ENCODE measurements at regions not wholly inside any gene's neighbourhood (a gene's known extent, or its start where the extent isn't known, plus 50 kb on each side); places are given as distances from the start of the nearest gene placed in this dataset.

DNA sequence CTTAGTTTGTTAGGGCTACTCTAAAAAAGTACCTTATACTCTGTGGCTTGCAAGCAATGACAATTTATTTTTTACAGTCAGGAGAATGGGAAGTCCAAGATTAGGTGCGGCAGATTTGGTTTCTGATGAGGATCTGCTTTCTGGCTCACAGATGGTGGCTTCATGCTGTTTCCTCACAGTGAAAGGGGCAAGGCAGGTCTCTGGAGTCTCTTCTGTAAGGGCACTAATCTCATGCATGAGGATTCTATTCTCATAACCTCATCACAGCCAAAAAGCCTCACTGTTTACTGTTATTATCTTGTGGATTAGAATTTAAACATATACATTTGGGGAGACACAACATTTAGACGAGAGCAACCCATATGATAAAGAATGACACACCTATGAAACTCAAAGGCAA is 1957.4 kb upstream of the SEL1L start:
- H3K27me3 ChIP-seq (ENCODE audit: control insufficient read depth in 1 of 2, insufficient read depth in 2 of 2, low read length in 1 of 2) = no peaks in the 10 kb centered on the region
- H3K9me3 ChIP-seq (ENCODE audit: control insufficient read depth, low read length) = no peaks in the 10 kb centered on the region
- DNase-seq = no peak
- 90 to 97% methylated on average over 2 of the region's 2 CpGs for WGBS, 2 donors
- H3K27ac ChIP-seq (ENCODE audit: low read depth in 1 of 2, low read length in 2 of 2) = no peak overlapping the region
- intact Hi-C loops (cut with DNase I) = no loop called here
- H3K4me3 ChIP-seq (ENCODE audit: low read length in 2 of 2) = no peak overlapping the region
- no peak for ATAC-seq (ENCODE audit: low FRiP score)
- H3K36me3 ChIP-seq (ENCODE audit: control insufficient read depth in 1 of 2, insufficient read depth in 2 of 2, low read length in 1 of 2) = no peaks in the 10 kb centered on the region
- H3K4me1 ChIP-seq (ENCODE audit: control insufficient read depth in 1 of 2, insufficient read depth in 2 of 2, low read length in 2 of 2) = no peaks in the 10 kb centered on the region

- ATAC-seq (ENCODE audit: low FRiP score) (no peak), DNase-seq (no peak)
- Histone ChIP-seq H3K4me1 (ENCODE audit: control insufficient read depth in 1 of 2, insufficient read depth in 2 of 2, low read length in 2 of 2) (no peaks in the 10 kb centered on the region), H3K27me3 (ENCODE audit: control insufficient read depth in 1 of 2, insufficient read depth in 2 of 2, low read length in 1 of 2) (no peaks in the 10 kb centered on the region), H3K9me3 (ENCODE audit: control insufficient read depth, low read length) (no peaks in the 10 kb centered on the region), H3K27ac (ENCODE audit: low read depth in 1 of 2, low read length in 2 of 2) (no peak overlapping the region), H3K36me3 (ENCODE audit: control insufficient read depth in 1 of 2, insufficient read depth in 2 of 2, low read length in 1 of 2) (no peaks in the 10 kb centered on the region), H3K4me3 (ENCODE audit: low read length in 2 of 2) (no peak overlapping the region)
- WGBS, 2 donors = 69 to 74% methylated on average over 3 of the region's 3 CpGs
- intact Hi-C loops (cut with DNase I) = no loop called here
These were observed 1987.2 kb upstream of the SEL1L start for GRCh38 chr14:83520837-83521236.

GRCh38 chr14:83529531-83529930 is 1995.9 kb upstream of the SEL1L start:
- DNase-seq (no peak), ATAC-seq (ENCODE audit: low FRiP score) (no peak)
- H3K4me1 ChIP-seq (ENCODE audit: control insufficient read depth in 1 of 2, insufficient read depth in 2 of 2, low read length in 2 of 2) = no peaks in the 10 kb centered on the region
- H3K27ac ChIP-seq (ENCODE audit: low read depth in 1 of 2, low read length in 2 of 2) = no peak overlapping the region
- H3K9me3 ChIP-seq (ENCODE audit: control insufficient read depth, low read length) = no peaks in the 10 kb centered on the region
- WGBS, 2 donors = 98% methylated on average over 2 of the region's 2 CpGs
- no peaks in the 10 kb centered on the region for H3K36me3 ChIP-seq (ENCODE audit: control insufficient read depth in 1 of 2, insufficient read depth in 2 of 2, low read length in 1 of 2)
- H3K27me3 ChIP-seq (ENCODE audit: control insufficient read depth in 1 of 2, insufficient read depth in 2 of 2, low read length in 1 of 2) = no peaks in the 10 kb centered on the region
- H3K4me3 ChIP-seq (ENCODE audit: low read length in 2 of 2) = no peak overlapping the region
- intact Hi-C loops (cut with DNase I) = no loop called here

DNA sequence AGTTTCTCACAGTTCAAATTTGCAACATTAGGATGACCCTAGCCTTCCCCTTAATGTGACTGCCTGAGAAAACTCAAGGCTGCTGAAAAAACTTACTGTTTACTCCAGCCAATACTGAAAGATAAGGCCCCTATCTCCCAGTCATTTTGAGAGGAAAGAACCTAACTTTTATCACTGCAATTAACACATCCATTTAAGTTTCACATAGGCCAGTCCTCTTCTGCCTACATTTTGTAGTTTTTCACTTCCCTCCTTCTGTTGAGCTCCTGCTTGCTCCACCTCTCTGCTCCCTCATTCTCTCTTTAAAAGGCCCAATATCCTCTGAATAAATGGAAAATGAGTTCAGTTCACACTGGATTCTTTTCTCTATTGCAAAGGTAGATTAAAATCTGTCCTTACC is 1996.2 kb upstream of the FLRT2 start:
- H3K9me3 ChIP-seq (ENCODE audit: control insufficient read depth, low read length) = no peaks in the 10 kb centered on the region
- H3K4me1 ChIP-seq (ENCODE audit: control insufficient read depth in 1 of 2, insufficient read depth in 2 of 2, low read length in 2 of 2) = no peaks in the 10 kb centered on the region
- H3K27me3 ChIP-seq (ENCODE audit: control insufficient read depth in 1 of 2, insufficient read depth in 2 of 2, low read length in 1 of 2) = no peaks in the 10 kb centered on the region
- DNase-seq (no peak), ATAC-seq (ENCODE audit: low FRiP score) (no peak)
- intact Hi-C loops (cut with DNase I) = no loop called here
- no peaks in the 10 kb centered on the region for H3K36me3 ChIP-seq (ENCODE audit: control insufficient read depth in 1 of 2, insufficient read depth in 2 of 2, low read length in 1 of 2)
- no peak overlapping the region for H3K4me3 ChIP-seq (ENCODE audit: low read length in 2 of 2)
- H3K27ac ChIP-seq (ENCODE audit: low read depth in 1 of 2, low read length in 2 of 2) = no peak overlapping the region

GRCh38 chr14:83534995-83535394 is 1994.9 kb upstream of the FLRT2 start:
- Histone ChIP-seq H3K36me3 (ENCODE audit: control insufficient read depth in 1 of 2, insufficient read depth in 2 of 2, low read length in 1 of 2) (no peaks in the 10 kb centered on the region), H3K4me3 (ENCODE audit: low read length in 2 of 2) (no peak overlapping the region), H3K27ac (ENCODE audit: low read depth in 1 of 2, low read length in 2 of 2) (no peak overlapping the region), H3K4me1 (ENCODE audit: control insufficient read depth in 1 of 2, insufficient read depth in 2 of 2, low read length in 2 of 2) (no peaks in the 10 kb centered on the region), H3K9me3 (ENCODE audit: control insufficient read depth, low read length) (no peaks in the 10 kb centered on the region), H3K27me3 (ENCODE audit: control insufficient read depth in 1 of 2, insufficient read depth in 2 of 2, low read length in 1 of 2) (no peaks in the 10 kb centered on the region)
- 36 to 38% methylated on average over 1 of the region's 1 CpG for WGBS, 2 donors
- ATAC-seq (ENCODE audit: low FRiP score) (no peak), DNase-seq (no peak)
- intact Hi-C loops (cut with DNase I) = no loop called here

GRCh38 chr14:83535444-83535843 is 1994.5 kb upstream of the FLRT2 start:
- ATAC-seq (ENCODE audit: low FRiP score) (no peak), DNase-seq (no peak)
- H3K4me1 ChIP-seq (ENCODE audit: control insufficient read depth in 1 of 2, insufficient read depth in 2 of 2, low read length in 2 of 2) = no peaks in the 10 kb centered on the region
- no peaks in the 10 kb centered on the region for H3K36me3 ChIP-seq (ENCODE audit: control insufficient read depth in 1 of 2, insufficient read depth in 2 of 2, low read length in 1 of 2)
- no peak overlapping the region for H3K27ac ChIP-seq (ENCODE audit: low read depth in 1 of 2, low read length in 2 of 2)
- H3K4me3 ChIP-seq (ENCODE audit: low read length in 2 of 2) = no peak overlapping the region
- intact Hi-C loops (cut with DNase I) = no loop called here
- 93 to 95% methylated on average over 5 of the region's 5 CpGs for WGBS, 2 donors
- no peaks in the 10 kb centered on the region for H3K27me3 ChIP-seq (ENCODE audit: control insufficient read depth in 1 of 2, insufficient read depth in 2 of 2, low read length in 1 of 2)
- H3K9me3 ChIP-seq (ENCODE audit: control insufficient read depth, low read length) = no peaks in the 10 kb centered on the region

DNA sequence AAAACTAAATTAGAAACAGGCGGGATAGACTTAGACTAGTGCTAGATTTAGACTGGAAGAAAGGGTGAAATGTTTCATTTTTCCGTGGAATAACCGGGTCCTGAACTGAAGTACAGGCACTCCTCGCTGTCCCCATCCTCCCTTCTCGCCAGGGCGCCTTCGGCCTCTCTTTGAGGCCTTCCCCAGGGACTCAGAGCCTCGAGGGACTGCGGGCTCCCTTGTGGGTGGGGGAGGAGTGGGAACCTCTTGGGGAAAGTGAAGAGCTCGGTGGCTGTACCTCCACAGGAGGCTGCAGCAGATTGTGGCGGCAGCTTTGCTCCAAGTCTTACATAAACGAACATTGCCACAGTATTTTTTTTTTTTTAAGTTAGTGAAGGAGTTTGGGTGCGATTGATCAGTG is 1988.8 kb upstream of the FLRT2 start:
- ATAC-seq (ENCODE audit: low FRiP score) (no peak), DNase-seq (no peak)
- Histone ChIP-seq H3K27me3 (ENCODE audit: control insufficient read depth in 1 of 2, insufficient read depth in 2 of 2, low read length in 1 of 2) (no peaks in the 10 kb centered on the region), H3K9me3 (ENCODE audit: control insufficient read depth, low read length) (no peaks in the 10 kb centered on the region), H3K4me1 (ENCODE audit: control insufficient read depth in 1 of 2, insufficient read depth in 2 of 2, low read length in 2 of 2) (no peaks in the 10 kb centered on the region), H3K27ac (ENCODE audit: low read depth in 1 of 2, low read length in 2 of 2) (no peak overlapping the region), H3K4me3 (ENCODE audit: low read length in 2 of 2) (no peak overlapping the region), H3K36me3 (ENCODE audit: control insufficient read depth in 1 of 2, insufficient read depth in 2 of 2, low read length in 1 of 2) (no peaks in the 10 kb centered on the region)
- intact Hi-C loops (cut with DNase I) = no loop called here
- WGBS, 2 donors = 88% methylated on average over 13 of the region's 13 CpGs

DNA sequence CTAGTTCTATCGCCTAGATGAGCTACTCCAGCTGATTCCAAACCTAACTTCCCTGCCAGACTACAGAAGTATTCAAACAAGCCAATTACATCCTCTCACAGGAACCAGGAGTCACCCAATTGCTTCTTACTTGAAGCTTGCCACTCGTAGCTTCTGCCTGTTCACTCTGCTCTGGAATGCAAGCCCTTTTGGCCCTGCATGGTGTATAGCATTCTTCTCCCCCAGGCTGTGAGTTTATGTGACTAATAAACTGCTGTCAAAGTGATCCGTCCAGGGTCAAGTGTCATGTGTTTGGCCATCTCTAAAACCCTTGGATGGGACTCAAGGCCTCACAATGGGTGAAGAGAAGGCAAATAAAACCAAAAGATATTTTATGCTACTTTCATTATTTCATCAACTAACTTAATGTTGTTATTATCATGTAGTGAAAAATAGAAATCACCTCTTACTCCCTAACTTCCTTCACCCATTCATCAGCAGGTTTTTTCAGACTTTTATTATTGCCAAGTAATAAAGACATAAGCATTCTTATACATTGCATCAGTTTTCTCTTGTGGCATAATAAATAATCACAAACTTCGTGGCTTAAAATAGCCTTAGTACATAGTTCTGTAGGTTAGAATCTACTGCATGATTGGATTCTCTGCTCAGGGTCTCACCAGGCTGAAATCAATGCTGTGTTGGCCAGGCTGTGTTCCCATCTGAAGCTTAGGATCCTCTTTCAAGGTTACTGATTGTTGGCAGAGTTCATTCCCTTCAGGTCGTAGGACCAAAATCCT is 1981.7 kb upstream of the FLRT2 start:
- intact Hi-C loops (cut with DNase I) = no loop called here
- DNase-seq = no peak
- H3K36me3 ChIP-seq (ENCODE audit: control insufficient read depth in 1 of 2, insufficient read depth in 2 of 2, low read length in 1 of 2) = no peaks in the 10 kb centered on the region
- no peak overlapping the region for H3K27ac ChIP-seq (ENCODE audit: low read depth in 1 of 2, low read length in 2 of 2)
- H3K9me3 ChIP-seq (ENCODE audit: control insufficient read depth, low read length) = no peaks in the 10 kb centered on the region
- no peak for ATAC-seq (ENCODE audit: low FRiP score)
- H3K4me1 ChIP-seq (ENCODE audit: control insufficient read depth in 1 of 2, insufficient read depth in 2 of 2, low read length in 2 of 2) = no peaks in the 10 kb centered on the region
- no peaks in the 10 kb centered on the region for H3K27me3 ChIP-seq (ENCODE audit: control insufficient read depth in 1 of 2, insufficient read depth in 2 of 2, low read length in 1 of 2)
- 64 to 69% methylated on average over 5 of the region's 5 CpGs for WGBS, 2 donors
- H3K4me3 ChIP-seq (ENCODE audit: low read length in 2 of 2) = no peak overlapping the region

GRCh38 chr14:83556065-83556464 is 1973.9 kb upstream of the FLRT2 start:
- no peak for ATAC-seq (ENCODE audit: low FRiP score)
- Histone ChIP-seq H3K27me3 (ENCODE audit: control insufficient read depth in 1 of 2, insufficient read depth in 2 of 2, low read length in 1 of 2) (no peaks in the 10 kb centered on the region), H3K36me3 (ENCODE audit: control insufficient read depth in 1 of 2, insufficient read depth in 2 of 2, low read length in 1 of 2) (no peaks in the 10 kb centered on the region), H3K27ac (ENCODE audit: low read depth in 1 of 2, low read length in 2 of 2) (no peak overlapping the region), H3K4me3 (ENCODE audit: low read length in 2 of 2) (no peak overlapping the region), H3K4me1 (ENCODE audit: control insufficient read depth in 1 of 2, insufficient read depth in 2 of 2, low read length in 2 of 2) (no peaks in the 10 kb centered on the region), H3K9me3 (ENCODE audit: control insufficient read depth, low read length) (no peaks in the 10 kb centered on the region)
- WGBS, 2 donors = 54 to 62% methylated on average over 2 of the region's 2 CpGs
- no peak for DNase-seq
- intact Hi-C loops (cut with DNase I) = no loop called here

Data from aorta (tissue), 5 donors.